HepG2 (cell line): ENCODE measurements at regions not wholly inside any gene's neighbourhood (a gene's known extent, or its start where the extent isn't known, plus 50 kb on each side); places are given as distances from the start of the nearest gene placed in this dataset.

Source experiments
- ATAC-seq: fragments of 200-7000 bp; cut with Tn5 transposase; 3 replicates; pipeline ENCODE4 v1.9.1; 2020; ENCODE audit warnings: mild to moderate bottlenecking, moderate library complexity
- BruUV-seq: library from RNA; stranded (reverse); fragments of 400-500 nt; replicated peaks from 2 replicates; lab custom pipeline; 2021; lab: Mats Ljungman, UMichigan
- CTCF ChIA-PET: fragments of 300-600 bp; formaldehyde crosslinking; extraction: SDS; loops from one replicate; lab custom pipeline; 2021; ENCODE audit warnings: low total read pairs, inconsistent platforms, low intra/inter-chr PET ratio; lab: Yijun Ruan, JAX
- POLR2A ChIA-PET: fragments of 350-600 bp; sonication (Branson Sonifier 250); formaldehyde crosslinking; loops from one replicate; lab custom pipeline; 2020; ENCODE audit warnings: antibody characterized with exemption, inconsistent platforms; lab: Yijun Ruan, JAX
- DNase-seq: peaks from one replicate; pipeline ENCODE4 v3.0.0-alpha.2; 2015; ENCODE audit warnings: low spot score
- FAIRE-seq: peaks from 3 replicates; lab custom pipeline; 2011; peaks lifted over from hg19 to GRCh38; lab: Jason Lieb, UNC
- H2AFZ ChIP-seq: one replicate; pipeline ENCODE4 v1.6.1; 2011; ENCODE audit warnings: low read length, inconsistent platforms
- H3K27ac ChIP-seq: fragments of 300-600 bp; 3 replicates; pipeline ENCODE4 v1.8.0; 2011; ENCODE audit warnings: mixed run types, mild to moderate bottlenecking, mixed read lengths, low read length, inconsistent platforms; ENCODE audit not compliant: insufficient read depth; ENCODE audit errors: extremely low read length
- H3K27me3 ChIP-seq, 2 experiments: fragments of 200-600 bp in 1 of 2; 2 replicates in 1 of 2; 3 replicates in 1 of 2; pipeline versions ENCODE4 v1.6.0 to v1.8.0; 2011; ENCODE audit warnings: low read length in 2 of 2, mild to moderate bottlenecking in 2 of 2, moderate library complexity in 2 of 2, inconsistent platforms in 1 of 2; ENCODE audit not compliant: insufficient read depth in 2 of 2, control insufficient read depth in 1 of 2
- H3K36me3 ChIP-seq, 2 experiments: fragments of 200-600 bp in 1 of 2; replicated peaks in 1 of 2; 2 replicates in 1 of 2; 3 replicates in 1 of 2; pipeline versions ENCODE4 v1.5.1 to v1.8.0; 2011; ENCODE audit warnings: low read length in 2 of 2, inconsistent platforms in 1 of 2; ENCODE audit not compliant: insufficient read depth in 2 of 2, control insufficient read depth in 1 of 2
- H3K4me1 ChIP-seq: 2 replicates; pipeline ENCODE4 v1.5.1; 2012; ENCODE audit warnings: low read length, inconsistent platforms; ENCODE audit not compliant: insufficient read depth
- H3K4me2 ChIP-seq: 2 replicates; pipeline ENCODE4 v1.6.0; 2011; ENCODE audit warnings: low read depth, low read length, inconsistent platforms
- H3K4me3 ChIP-seq, 3 experiments: fragments of 200-600 bp in 1 of 3; sonication (generic), shearing (Covaris generic) in 1 of 3; replicated peaks in 1 of 3; 2 replicates each; pipeline ENCODE4 v1.5.1; 2011 to 2016; ENCODE audit warnings: low read length in 3 of 3, inconsistent platforms in 2 of 3, low read depth in 2 of 3, mild to moderate bottlenecking in 2 of 3, control low read depth in 1 of 3, mixed read lengths in 1 of 3; ENCODE audit not compliant: insufficient read depth in 1 of 3
- H3K79me2 ChIP-seq: one replicate; pipeline ENCODE4 v1.6.1; 2011; ENCODE audit warnings: low read length, inconsistent platforms; ENCODE audit not compliant: insufficient read depth
- H3K9ac ChIP-seq: 2 replicates; pipeline ENCODE4 v1.6.0; 2011; ENCODE audit warnings: mild to moderate bottlenecking, low read depth, low read length, inconsistent platforms; ENCODE audit not compliant: insufficient read depth
- H3K9me3 ChIP-seq: 2 replicates; pipeline ENCODE4 v1.5.1; 2012; ENCODE audit warnings: mild to moderate bottlenecking, low read length
- H4K20me1 ChIP-seq: 2 replicates; pipeline ENCODE4 v1.6.0; 2011; ENCODE audit warnings: inconsistent platforms, mild to moderate bottlenecking, low read length, moderate library complexity; ENCODE audit not compliant: insufficient read depth
- ATF7-NPFF ChIP-seq: sonication (generic); formaldehyde crosslinking; IDR thresholded peaks from 2 replicates; pipeline ENCODE4 v1.8.1; 2023; ENCODE audit warnings: mild to moderate bottlenecking, low read depth, missing genetic modification reagents, moderate library complexity
- GABPB1 ChIP-seq: IDR thresholded peaks from 2 replicates; pipeline ENCODE4 v1.6.1; 2016; ENCODE audit warnings: mild to moderate bottlenecking, missing genetic modification reagents, moderate library complexity, missing compliant biosample characterization
- GTF2F1 ChIP-seq: fragments of 150-350 bp; IDR thresholded peaks from 2 replicates; pipeline ENCODE4 v1.6.1; 2014; ENCODE audit warnings: low read length
- KDM3A ChIP-seq: IDR thresholded peaks from 2 replicates; pipeline ENCODE4 v1.6.1; 2018; ENCODE audit warnings: low read depth, missing compliant biosample characterization
- NFKB2 ChIP-seq: sonication (generic); formaldehyde crosslinking; IDR thresholded peaks from 2 replicates; pipeline ENCODE4 v1.4.0; 2020; ENCODE audit warnings: missing genetic modification reagents, borderline replicate concordance
- NFYC ChIP-seq: IDR thresholded peaks from 2 replicates; pipeline ENCODE4 v1.6.1; 2016; ENCODE audit warnings: missing genetic modification reagents, missing compliant biosample characterization
- PHB2 ChIP-seq: fragments of 450-650 bp; IDR thresholded peaks from 2 replicates; pipeline ENCODE4 v1.6.1; 2018; ENCODE audit not compliant: partially characterized antibody
- ZBTB20 ChIP-seq: sonication (generic); formaldehyde crosslinking; IDR thresholded peaks from 2 replicates; pipeline ENCODE4 v1.8.1; 2023; ENCODE audit warnings: missing genetic modification reagents, low read depth, mild to moderate bottlenecking, borderline replicate concordance
- ZMYM4 ChIP-seq: sonication (generic); formaldehyde crosslinking; IDR thresholded peaks from 2 replicates; pipeline ENCODE4 v1.8.1; 2023; ENCODE audit warnings: mild to moderate bottlenecking, missing genetic modification reagents
- WGBS: methylation state at CpG from one replicate; pipeline ENCODE4 v1.1.6; 2017; ENCODE audit warnings: low lambda C conversion rate; 5-methylcytosine and 5-hydroxymethylcytosine counted together
- in situ Hi-C: cut with HindIII; loops from 2 replicates; pipeline ENCODE4 v1.10.0; 2017; ENCODE audit warnings: low pct_unique_long_range_greater_than_20kb; ENCODE audit not compliant: extremely low pct_ligation_motif_present
- intact Hi-C: fragments of 100-400 bp; cut with micrococcal nuclease; formaldehyde crosslinking; loops from one replicate; pipeline ENCODE4 v1.10.0; 2022; ENCODE audit not compliant: unreplicated experiment
- TF ChIP-seq, protein P1 (sequence below): sonication (generic); formaldehyde crosslinking; IDR thresholded peaks from 2 replicates; pipeline ENCODE4 v1.9.0; 2021; ENCODE audit warnings: missing genetic modification reagents, borderline replicate concordance
- TF ChIP-seq, protein P2 (sequence below): sonication (generic); formaldehyde crosslinking; IDR thresholded peaks from 2 replicates; pipeline ENCODE4 v1.5.1; 2020; ENCODE audit warnings: mild to moderate bottlenecking, missing genetic modification reagents
- TF ChIP-seq, protein P3 (sequence below): IDR thresholded peaks from 2 replicates; pipeline ENCODE4 v1.6.1; 2016; ENCODE audit warnings: low read depth

DNA sequence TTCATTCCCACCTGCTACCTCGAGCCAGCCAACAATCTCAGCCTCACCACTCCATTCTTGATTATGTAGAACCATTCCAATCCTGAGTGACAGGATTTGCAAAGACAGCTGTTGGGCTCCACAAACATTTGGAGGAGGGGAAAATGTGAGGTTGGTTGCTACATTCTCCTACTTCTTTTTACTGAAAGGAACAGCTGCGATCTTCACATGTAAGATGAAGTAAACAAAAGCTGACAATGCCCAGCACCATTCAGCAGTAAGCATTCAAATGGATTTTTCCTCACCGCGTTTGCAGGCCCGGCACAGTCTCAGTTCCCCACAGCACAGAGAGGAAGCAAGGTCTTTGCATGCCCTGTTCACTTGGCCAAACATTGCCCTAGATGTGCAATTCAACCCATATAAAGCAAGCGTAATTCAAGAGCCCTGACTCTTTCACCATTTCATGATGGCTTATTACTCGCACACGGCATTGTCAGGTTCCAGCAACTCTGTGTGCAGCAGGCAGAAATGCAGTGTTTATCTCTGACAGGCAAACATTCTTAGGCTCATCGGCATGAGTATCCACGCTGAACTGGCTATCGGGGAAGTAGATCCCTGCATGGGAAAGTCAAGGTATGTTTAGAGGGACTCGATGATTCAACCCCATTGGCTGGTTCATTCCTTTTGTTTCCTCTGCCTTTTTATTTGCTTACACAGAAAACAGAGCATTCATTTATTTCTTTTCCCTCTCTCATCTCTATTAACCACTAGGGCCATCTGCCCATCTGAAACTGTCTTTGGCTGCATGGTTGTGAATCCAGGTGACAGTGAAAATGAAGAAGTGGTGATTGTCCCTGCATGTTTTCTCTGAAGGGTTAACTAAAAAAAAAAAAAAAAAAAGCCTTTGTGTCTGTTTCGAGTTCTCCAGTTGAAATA is 236.1 kb upstream of the PLEKHG7 start:
- ChIA-PET POLR2A (no interaction called here), CTCF (no interaction called here)
- Histone ChIP-seq H3K4me3 (no peak overlapping the region), H3K9me3 (no peaks in the 10 kb centered on the region), H3K4me2 (no peak overlapping the region), H2AFZ (no peak overlapping the region), H3K9ac (no peak overlapping the region), H3K36me3 (no peaks in the 10 kb centered on the region), H3K27me3 (no peaks in the 10 kb centered on the region), H3K4me1 (peaks cover 5% of the 10 kb centered on the region; the same call in 1 of the 2 replicates), H3K79me2 (no peaks in the 10 kb centered on the region), H4K20me1 (no peaks in the 10 kb centered on the region), H3K27ac (no peak overlapping the region)
- FAIRE-seq: no peak
- no TSS peak for BruUV-seq
- intact Hi-C loops (no loop called here), in situ Hi-C loops (no loop called here)
- no peak for DNase-seq
- no peak for ATAC-seq
- WGBS: 55% methylated on average over 13 of the region's 13 CpGs
- no peak for TF ChIP-seq ATF7-NPFF (CRISPR knock-in tag)
- TF ChIP-seq KDM3A (CRISPR knock-in tag): no peak
- no peak for TF ChIP-seq GABPB1 (CRISPR knock-in tag)
- no peak for TF ChIP-seq PHB2
- TF ChIP-seq, protein P1, sequence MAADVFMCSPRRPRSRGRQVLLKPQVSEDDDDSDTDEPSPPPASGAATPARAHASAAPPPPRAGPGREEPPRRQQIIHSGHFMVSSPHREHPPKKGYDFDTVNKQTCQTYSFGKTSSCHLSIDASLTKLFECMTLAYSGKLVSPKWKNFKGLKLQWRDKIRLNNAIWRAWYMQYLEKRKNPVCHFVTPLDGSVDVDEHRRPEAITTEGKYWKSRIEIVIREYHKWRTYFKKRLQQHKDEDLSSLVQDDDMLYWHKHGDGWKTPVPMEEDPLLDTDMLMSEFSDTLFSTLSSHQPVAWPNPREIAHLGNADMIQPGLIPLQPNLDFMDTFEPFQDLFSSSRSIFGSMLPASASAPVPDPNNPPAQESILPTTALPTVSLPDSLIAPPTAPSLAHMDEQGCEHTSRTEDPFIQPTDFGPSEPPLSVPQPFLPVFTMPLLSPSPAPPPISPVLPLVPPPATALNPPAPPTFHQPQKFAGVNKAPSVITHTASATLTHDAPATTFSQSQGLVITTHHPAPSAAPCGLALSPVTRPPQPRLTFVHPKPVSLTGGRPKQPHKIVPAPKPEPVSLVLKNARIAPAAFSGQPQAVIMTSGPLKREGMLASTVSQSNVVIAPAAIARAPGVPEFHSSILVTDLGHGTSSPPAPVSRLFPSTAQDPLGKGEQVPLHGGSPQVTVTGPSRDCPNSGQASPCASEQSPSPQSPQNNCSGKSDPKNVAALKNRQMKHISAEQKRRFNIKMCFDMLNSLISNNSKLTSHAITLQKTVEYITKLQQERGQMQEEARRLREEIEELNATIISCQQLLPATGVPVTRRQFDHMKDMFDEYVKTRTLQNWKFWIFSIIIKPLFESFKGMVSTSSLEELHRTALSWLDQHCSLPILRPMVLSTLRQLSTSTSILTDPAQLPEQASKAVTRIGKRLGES (CRISPR knock-in tag): no peak
- no peak for TF ChIP-seq NFYC (CRISPR knock-in tag)
- TF ChIP-seq ZBTB20: no peak
- TF ChIP-seq ZMYM4 (CRISPR knock-in tag): no peak
- TF ChIP-seq GTF2F1: no peak
- no peak for TF ChIP-seq NFKB2 (CRISPR knock-in tag)
- TF ChIP-seq, protein P2, sequence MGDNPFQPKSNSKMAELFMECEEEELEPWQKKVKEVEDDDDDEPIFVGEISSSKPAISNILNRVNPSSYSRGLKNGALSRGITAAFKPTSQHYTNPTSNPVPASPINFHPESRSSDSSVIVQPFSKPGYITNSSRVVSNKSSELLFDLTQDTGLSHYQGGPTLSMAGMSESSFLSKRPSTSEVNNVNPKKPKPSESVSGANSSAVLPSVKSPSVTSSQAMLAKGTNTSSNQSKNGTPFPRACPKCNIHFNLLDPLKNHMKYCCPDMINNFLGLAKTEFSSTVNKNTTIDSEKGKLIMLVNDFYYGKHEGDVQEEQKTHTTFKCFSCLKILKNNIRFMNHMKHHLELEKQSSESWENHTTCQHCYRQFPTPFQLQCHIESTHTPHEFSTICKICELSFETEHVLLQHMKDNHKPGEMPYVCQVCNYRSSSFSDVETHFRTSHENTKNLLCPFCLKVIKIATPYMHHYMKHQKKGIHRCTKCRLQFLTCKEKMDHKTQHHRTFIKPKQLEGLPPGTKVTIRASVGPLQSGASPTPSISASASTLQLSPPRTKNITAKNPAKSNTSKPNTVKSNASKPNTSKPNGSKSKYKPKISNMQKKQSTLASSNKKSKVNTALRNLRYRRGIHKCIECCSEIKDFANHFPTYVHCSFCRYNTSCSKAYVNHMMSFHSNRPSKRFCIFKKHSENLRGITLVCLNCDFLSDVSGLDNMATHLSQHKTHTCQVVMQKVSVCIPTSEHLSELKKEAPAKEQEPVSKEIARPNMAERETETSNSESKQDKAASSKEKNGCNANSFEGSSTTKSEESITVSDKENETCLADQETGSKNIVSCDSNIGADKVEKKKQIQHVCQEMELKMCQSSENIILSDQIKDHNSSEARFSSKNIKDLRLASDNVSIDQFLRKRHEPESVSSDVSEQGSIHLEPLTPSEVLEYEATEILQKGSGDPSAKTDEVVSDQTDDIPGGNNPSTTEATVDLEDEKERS: no peak
- TF ChIP-seq, protein P3, sequence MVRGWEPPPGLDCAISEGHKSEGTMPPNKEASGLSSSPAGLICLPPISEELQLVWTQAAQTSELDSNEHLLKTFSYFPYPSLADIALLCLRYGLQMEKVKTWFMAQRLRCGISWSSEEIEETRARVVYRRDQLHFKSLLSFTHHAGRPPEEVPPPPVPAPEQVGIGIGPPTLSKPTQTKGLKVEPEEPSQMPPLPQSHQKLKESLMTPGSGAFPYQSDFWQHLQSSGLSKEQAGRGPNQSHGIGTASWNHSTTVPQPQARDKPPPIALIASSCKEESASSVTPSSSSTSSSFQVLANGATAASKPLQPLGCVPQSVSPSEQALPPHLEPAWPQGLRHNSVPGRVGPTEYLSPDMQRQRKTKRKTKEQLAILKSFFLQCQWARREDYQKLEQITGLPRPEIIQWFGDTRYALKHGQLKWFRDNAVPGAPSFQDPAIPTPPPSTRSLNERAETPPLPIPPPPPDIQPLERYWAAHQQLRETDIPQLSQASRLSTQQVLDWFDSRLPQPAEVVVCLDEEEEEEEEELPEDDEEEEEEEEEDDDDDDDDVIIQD: no peak
- TF ChIP-seq, all 625 proteins: peak for 0
